Posterior cingulate gyrus (tissue), 11 donors: ENCODE measurements at regions not wholly inside any gene's neighbourhood (a gene's known extent, or its start where the extent isn't known, plus 50 kb on each side); places are given as distances from the start of the nearest gene placed in this dataset.
A peak's percentile ranks its signal among the peaks of the same experiment; 100 is the strongest.
"Not testable (repeated sequence)": the region's sequence is repeated elsewhere in the genome, so short reads cannot be mapped to it uniquely, and the experiment has no call there.

Source experiments
- DNase-seq, 10 donors: peaks; one replicate each; pipeline versions ENCODE4 v3.0.0 to v3.0.0-alpha.2; 2020 to 2021; ENCODE audit warnings: mixed read lengths in 3 of 10
- intact Hi-C: fragments of 100-400 bp; cut with DNase I; formaldehyde crosslinking; loops from one replicate; pipeline ENCODE4 v1.15.1; 2023

GRCh38 chr6:86489042-86489441, 448.3 kb upstream of the HTR1E start:
- DNase-seq, intact Hi-C loops: not testable (repeated sequence)

- intact Hi-C loops = no loop called here
- DNase-seq = no peak
Measured at GRCh38 chr6:86487660-86488221, 449.6 kb upstream of the HTR1E start.

GRCh38 chr6:86478316-86478715, 459.0 kb upstream of the HTR1E start:
- intact Hi-C loops, DNase-seq: not testable (repeated sequence)

GRCh38 chr6:86477500-86478148, 459.7 kb upstream of the HTR1E start:
- intact Hi-C loops = no loop called here
- DNase-seq = no peak

- no peak for DNase-seq
Measured at GRCh38 chr6:86476311-86476710, 461.0 kb upstream of the HTR1E start.

GRCh38 chr6:86474081-86474480, 463.2 kb upstream of the HTR1E start:
- intact Hi-C loops = no loop called here
- peak in 2 of 10 donors; percentile 65 to 77 for DNase-seq

More at GRCh38 chr6:86476311-86476710, 461.0 kb upstream of the HTR1E start:
- intact Hi-C loops = no loop called here

- intact Hi-C loops = no loop called here
- no peak for DNase-seq
Measured at GRCh38 chr6:86471791-86472190, 465.5 kb upstream of the HTR1E start.

- intact Hi-C loops = no loop called here
- DNase-seq = no peak
Measured at GRCh38 chr6:86459978-86460377, 477.4 kb upstream of the HTR1E start.

- intact Hi-C loops = no loop called here
- DNase-seq = no peak
Measured at GRCh38 chr6:86456821-86457220, 480.5 kb upstream of the HTR1E start.

- intact Hi-C loops = no loop called here
- DNase-seq = no peak
Measured at GRCh38 chr6:86453232-86453631, 484.1 kb upstream of the HTR1E start.

GRCh38 chr6:86448398-86448797, 488.9 kb upstream of the HTR1E start:
- DNase-seq = no peak
- intact Hi-C loops = no loop called here

- DNase-seq = no peak
- intact Hi-C loops = no loop called here
Measured at GRCh38 chr6:86440608-86441007, 496.7 kb upstream of the HTR1E start.

GRCh38 chr6:86423571-86423970, 513.8 kb upstream of the HTR1E start:
- no peak for DNase-seq
- intact Hi-C loops = no loop called here

- intact Hi-C loops = no loop called here
- no peak for DNase-seq
Measured at GRCh38 chr6:86412057-86412456, 525.3 kb upstream of the HTR1E start.

GRCh38 chr6:86407128-86407527, 530.2 kb upstream of the HTR1E start:
- intact Hi-C loops = no loop called here
- DNase-seq = no peak

GRCh38 chr6:86392850-86393249, 544.5 kb upstream of the HTR1E start:
- intact Hi-C loops = not testable (repeated sequence)

GRCh38 chr6:86380571-86381125, 556.7 kb upstream of the HTR1E start:
- intact Hi-C loops = no loop called here
- DNase-seq = no peak

More at GRCh38 chr6:86392850-86393249, 544.5 kb upstream of the HTR1E start:
- DNase-seq = peak in 1 of 10 donors; percentile 59

- intact Hi-C loops = no loop called here
- DNase-seq = no peak
Measured at GRCh38 chr6:86357877-86358276, 579.5 kb upstream of the HTR1E start.

GRCh38 chr6:86355271-86355670, 582.1 kb upstream of the HTR1E start:
- intact Hi-C loops = no loop called here
- no peak for DNase-seq

- intact Hi-C loops = no loop called here
- peak in 1 of 10 donors; percentile 64 for DNase-seq
Measured at GRCh38 chr6:86331919-86332318, 605.4 kb upstream of the HTR1E start.

GRCh38 chr6:86331265-86331840, 606.0 kb upstream of the HTR1E start:
- no peak for DNase-seq
- intact Hi-C loops = no loop called here

GRCh38 chr6:86306210-86306609, 631.1 kb upstream of the HTR1E start:
- DNase-seq = peak in 1 of 10 donors; percentile 71
- intact Hi-C loops = no loop called here
